Progenitor cell of endocrine pancreas (in vitro differentiated cells): ENCODE measurements at regions not wholly inside any gene's neighbourhood (a gene's known extent, or its start where the extent isn't known, plus 50 kb on each side); places are given as distances from the start of the nearest gene placed in this dataset.

Source experiments
- DNase-seq: peaks from one replicate; pipeline ENCODE4 v3.0.0; 2021; ENCODE audit warnings: low spot score; ENCODE audit not compliant: unreplicated experiment
- H3K27ac Mint-ChIP-seq: 2 replicates; pipeline ENCODE4 v1.8.0; 2021; ENCODE audit warnings: mild to moderate bottlenecking, moderate library complexity, mixed read lengths
- H3K27me3 Mint-ChIP-seq: 2 replicates; pipeline ENCODE4 v1.8.0; 2021; ENCODE audit warnings: mixed read lengths
- H3K36me3 Mint-ChIP-seq: 2 replicates; pipeline ENCODE4 v1.8.0; 2022; ENCODE audit warnings: mixed read lengths; ENCODE audit not compliant: insufficient read depth
- H3K4me1 Mint-ChIP-seq: 2 replicates; pipeline ENCODE4 v1.8.0; 2021; ENCODE audit warnings: low read depth, mixed read lengths
- H3K4me3 Mint-ChIP-seq: 2 replicates; pipeline ENCODE4 v1.8.0; 2021; ENCODE audit warnings: low read depth, mild to moderate bottlenecking, moderate library complexity, mixed read lengths
- H3K9me3 Mint-ChIP-seq: 2 replicates; pipeline ENCODE4 v1.8.0; 2021; ENCODE audit warnings: low read depth, mixed read lengths
- CTCF ChIP-seq: fragments of 200-600 bp; sonication (generic); IDR thresholded peaks from one replicate; pipeline ENCODE4 v1.5.0; 2021; ENCODE audit warnings: antibody characterized with exemption, mild to moderate bottlenecking; ENCODE audit not compliant: unreplicated experiment

- TF ChIP-seq CTCF = no peak
- Mint-ChIP-seq H3K27ac (no peak overlapping the region), H3K4me1 (no peaks in the 10 kb centered on the region)
These were observed 51.7 kb upstream of the POU3F1 start for GRCh38 chr1:38098101-38098847.

DNA sequence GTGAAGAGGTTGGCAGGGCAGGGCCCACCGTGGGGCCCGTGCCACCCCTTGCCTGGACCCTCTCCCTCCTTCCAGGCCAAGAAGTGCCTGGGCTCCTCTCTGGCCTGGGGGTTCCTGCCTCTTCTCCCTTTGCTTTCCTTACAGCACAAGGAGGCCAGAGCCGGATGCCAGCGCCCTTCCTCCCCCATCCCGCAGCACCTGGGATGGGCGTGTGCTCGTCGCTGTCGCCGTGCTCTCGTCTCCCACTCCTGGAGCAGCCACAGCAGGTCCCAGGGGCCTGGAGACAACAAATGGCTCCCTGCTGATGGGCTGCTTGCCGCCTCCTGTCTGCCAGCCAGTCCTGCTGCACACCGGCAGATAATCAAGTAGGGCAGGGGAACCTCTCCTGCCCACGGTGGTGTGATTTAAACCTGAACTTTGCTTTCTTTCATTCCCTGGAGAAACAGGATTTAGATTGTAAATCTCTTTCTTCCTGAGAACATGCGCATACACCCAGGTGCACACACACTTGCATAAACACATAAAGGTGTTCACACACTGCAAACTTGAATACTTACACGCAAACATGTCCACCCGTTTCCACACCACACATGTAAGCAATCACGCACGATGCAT, 50.8 kb upstream of the POU3F1 start:
- H3K4me3 Mint-ChIP-seq = no peak overlapping the region
- H3K27me3 Mint-ChIP-seq = peaks cover 31% of the 10 kb centered on the region
- TF ChIP-seq CTCF = no peak
- no peak overlapping the region for H3K27ac Mint-ChIP-seq
- H3K9me3 Mint-ChIP-seq = no peaks in the 10 kb centered on the region
- no peak for DNase-seq
- H3K36me3 Mint-ChIP-seq = no peaks in the 10 kb centered on the region
- H3K4me1 Mint-ChIP-seq = no peaks in the 10 kb centered on the region

More at GRCh38 chr1:38098101-38098847, 51.7 kb upstream of the POU3F1 start:
- H3K4me3 Mint-ChIP-seq = no peak overlapping the region
- no peaks in the 10 kb centered on the region for H3K36me3 Mint-ChIP-seq
- peaks cover 31% of the 10 kb centered on the region for H3K27me3 Mint-ChIP-seq
- no peaks in the 10 kb centered on the region for H3K9me3 Mint-ChIP-seq
- no peak for DNase-seq
